ENCODE measurements at regions not wholly inside any gene's neighbourhood (a gene's known extent, or its start where the extent isn't known, plus 50 kb on each side); places are given as distances from the start of the nearest gene placed in this dataset.

DNA sequence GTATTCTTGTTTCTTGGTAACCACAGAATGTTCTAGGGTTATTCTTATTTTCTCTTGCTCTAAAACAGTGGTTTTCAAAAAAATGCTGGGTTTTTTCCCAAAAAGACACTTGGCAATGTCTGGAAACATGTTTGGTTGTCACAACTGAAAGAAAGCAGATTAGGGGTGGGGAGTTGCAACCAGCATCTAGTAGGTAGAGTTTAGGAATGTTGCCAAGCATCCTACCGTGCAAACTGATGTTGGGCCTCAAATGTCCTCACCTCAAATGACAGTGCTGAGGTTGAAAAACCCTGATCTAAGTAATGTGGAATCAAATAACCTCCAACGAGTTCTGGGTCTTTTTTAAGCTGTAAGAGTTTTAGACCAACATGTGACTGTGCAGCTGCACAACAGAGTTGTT lies 270.5 kb upstream of the STT3B start:
- WGBS, 2 donors: 77 to 79% methylated on average over 2 of the region's 2 CpGs
- TF ChIP-seq, protein P1, sequence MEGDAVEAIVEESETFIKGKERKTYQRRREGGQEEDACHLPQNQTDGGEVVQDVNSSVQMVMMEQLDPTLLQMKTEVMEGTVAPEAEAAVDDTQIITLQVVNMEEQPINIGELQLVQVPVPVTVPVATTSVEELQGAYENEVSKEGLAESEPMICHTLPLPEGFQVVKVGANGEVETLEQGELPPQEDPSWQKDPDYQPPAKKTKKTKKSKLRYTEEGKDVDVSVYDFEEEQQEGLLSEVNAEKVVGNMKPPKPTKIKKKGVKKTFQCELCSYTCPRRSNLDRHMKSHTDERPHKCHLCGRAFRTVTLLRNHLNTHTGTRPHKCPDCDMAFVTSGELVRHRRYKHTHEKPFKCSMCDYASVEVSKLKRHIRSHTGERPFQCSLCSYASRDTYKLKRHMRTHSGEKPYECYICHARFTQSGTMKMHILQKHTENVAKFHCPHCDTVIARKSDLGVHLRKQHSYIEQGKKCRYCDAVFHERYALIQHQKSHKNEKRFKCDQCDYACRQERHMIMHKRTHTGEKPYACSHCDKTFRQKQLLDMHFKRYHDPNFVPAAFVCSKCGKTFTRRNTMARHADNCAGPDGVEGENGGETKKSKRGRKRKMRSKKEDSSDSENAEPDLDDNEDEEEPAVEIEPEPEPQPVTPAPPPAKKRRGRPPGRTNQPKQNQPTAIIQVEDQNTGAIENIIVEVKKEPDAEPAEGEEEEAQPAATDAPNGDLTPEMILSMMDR (IDR thresholded peaks at IDR 0.05): no peak
- no peak for TF ChIP-seq POLR2A (IDR thresholded peaks at IDR 0.05)
- H3K36me3 ChIP-seq (ENCODE audit: low read depth, missing control alignments): no peaks in the 10 kb centered on the region
- H3K4me1 ChIP-seq: no peaks in the 10 kb centered on the region
- intact Hi-C loops (cut with DNase I; ENCODE audit: low total_unique reads): no loop called here
- no peak overlapping the region for H3K4me3 ChIP-seq
- no peak overlapping the region for H3K27ac ChIP-seq
- no peaks in the 10 kb centered on the region for H3K9me3 ChIP-seq
- no peak for DNase-seq
- no peaks in the 10 kb centered on the region for H3K27me3 ChIP-seq

- H3K27me3 ChIP-seq: no peaks in the 10 kb centered on the region
- H3K9me3 ChIP-seq: no peaks in the 10 kb centered on the region
- H3K27ac ChIP-seq: no peak overlapping the region
- no peaks in the 10 kb centered on the region for H3K36me3 ChIP-seq (ENCODE audit: low read depth, missing control alignments)
- TF ChIP-seq, protein P1 (IDR thresholded peaks at IDR 0.05): no peak
- TF ChIP-seq POLR2A (IDR thresholded peaks at IDR 0.05): no peak
- intact Hi-C loops (cut with DNase I; ENCODE audit: low total_unique reads): no loop called here
- H3K4me1 ChIP-seq: no peaks in the 10 kb centered on the region
- 67 to 86% methylated on average over 1 of the region's 1 CpG for WGBS, 2 donors
- no peak for DNase-seq
- H3K4me3 ChIP-seq: no peak overlapping the region
These were observed 268.8 kb upstream of the STT3B start for GRCh38 chr3:31263897-31264296.

DNA sequence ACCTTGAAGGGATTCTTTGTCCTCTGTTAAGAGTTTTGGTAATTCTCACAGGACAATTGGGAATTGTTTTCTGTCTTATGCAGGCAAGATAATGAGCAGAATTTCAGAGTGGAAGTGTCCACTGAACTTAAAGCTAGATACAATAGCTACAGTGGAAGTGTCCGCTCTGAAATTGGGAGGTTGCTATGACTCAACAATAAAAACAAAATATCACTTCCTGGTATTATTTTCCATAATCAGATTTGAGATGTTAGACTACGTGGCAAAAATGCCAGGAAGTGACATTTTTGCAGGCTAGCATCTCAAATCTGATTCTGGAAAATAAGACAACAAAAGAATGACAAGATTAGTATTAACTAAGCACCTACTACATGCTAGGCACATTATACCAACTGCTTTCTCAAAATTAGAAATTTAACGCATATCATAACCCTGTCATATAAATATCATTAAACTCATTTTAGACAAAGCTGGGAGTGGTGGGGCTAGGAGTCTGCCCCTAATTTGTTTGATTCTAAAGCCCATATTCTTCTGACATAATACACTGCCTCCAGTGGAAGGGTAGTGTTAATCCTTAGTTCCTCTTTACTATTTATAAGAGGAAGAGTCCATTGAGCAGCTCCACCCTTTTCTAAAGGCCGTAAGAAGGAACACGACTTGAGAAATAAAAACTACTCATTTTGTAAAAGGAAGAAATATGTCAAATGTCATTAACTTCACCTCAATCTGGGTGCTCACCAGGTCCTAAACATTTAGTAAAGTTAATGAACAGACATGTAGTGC lies 266.9 kb upstream of the STT3B start:
- intact Hi-C loops (cut with DNase I; ENCODE audit: low total_unique reads): no loop called here
- 80 to 83% methylated on average over 5 of the region's 5 CpGs for WGBS, 2 donors

DNA sequence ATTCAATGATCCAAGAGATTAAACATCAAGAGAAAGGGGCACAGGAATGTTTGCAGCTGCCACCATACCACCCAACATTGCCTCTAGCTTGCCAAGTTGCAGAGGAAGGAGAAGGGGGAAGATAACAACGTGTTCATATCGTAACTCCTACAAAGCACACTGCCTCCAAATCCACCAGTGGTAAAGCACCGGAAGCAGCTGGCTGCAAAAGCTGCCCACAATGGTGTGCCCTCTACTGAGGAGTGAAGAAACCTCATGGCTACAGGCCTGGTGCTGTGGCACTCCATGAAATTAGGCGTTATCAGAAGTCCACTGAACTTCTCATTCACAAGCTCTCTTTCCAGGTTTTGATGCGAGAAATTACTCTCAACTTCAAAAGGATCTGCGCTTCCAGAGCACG lies 263.9 kb upstream of the STT3B start:
- H3K9me3 ChIP-seq: no peaks in the 10 kb centered on the region
- H3K27ac ChIP-seq: no peak overlapping the region
- intact Hi-C loops (cut with DNase I; ENCODE audit: low total_unique reads): no loop called here
- no peak overlapping the region for H3K4me3 ChIP-seq
- no peak for DNase-seq
- H3K4me1 ChIP-seq: no peaks in the 10 kb centered on the region
- no peaks in the 10 kb centered on the region for H3K36me3 ChIP-seq (ENCODE audit: low read depth, missing control alignments)
- no peak for TF ChIP-seq POLR2A (IDR thresholded peaks at IDR 0.05)
- TF ChIP-seq, protein P1 (IDR thresholded peaks at IDR 0.05): no peak
- H3K27me3 ChIP-seq: no peaks in the 10 kb centered on the region
- WGBS, 2 donors: 46 to 56% methylated on average over 7 of the region's 7 CpGs

More for the DNA sequence above, 266.9 kb upstream of the STT3B start:
- no peak overlapping the region for H3K27ac ChIP-seq
- no peak for DNase-seq
- H3K27me3 ChIP-seq: no peaks in the 10 kb centered on the region
- H3K4me1 ChIP-seq: no peaks in the 10 kb centered on the region
- TF ChIP-seq POLR2A (IDR thresholded peaks at IDR 0.05): no peak
- TF ChIP-seq, protein P1 (IDR thresholded peaks at IDR 0.05): no peak
- H3K4me3 ChIP-seq: no peak overlapping the region
- H3K36me3 ChIP-seq (ENCODE audit: low read depth, missing control alignments): no peaks in the 10 kb centered on the region
- H3K9me3 ChIP-seq: no peaks in the 10 kb centered on the region

DNA sequence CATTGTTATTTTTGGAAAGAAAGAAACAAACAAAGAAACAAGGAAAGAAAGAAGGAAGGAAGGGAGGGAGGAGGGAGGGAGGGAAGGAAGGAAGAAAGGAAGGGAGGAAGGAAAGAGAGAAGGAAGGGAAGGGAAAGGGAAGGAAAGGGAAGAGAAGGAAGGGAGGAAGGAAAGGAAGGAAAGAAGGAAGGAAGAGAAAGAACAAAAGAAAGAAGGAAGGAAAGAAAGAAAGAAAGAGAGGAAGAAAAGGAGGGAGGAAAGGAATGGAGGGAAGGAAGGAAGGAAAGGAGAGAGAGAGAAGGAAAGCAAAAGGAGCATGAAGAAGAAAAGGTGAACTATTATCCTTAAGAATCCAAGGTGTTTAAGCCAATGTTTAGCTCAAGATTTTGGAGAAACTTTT lies 262.7 kb upstream of the STT3B start:
- intact Hi-C loops (cut with DNase I; ENCODE audit: low total_unique reads): no loop called here
- H3K27ac ChIP-seq: no peak overlapping the region
- no peaks in the 10 kb centered on the region for H3K4me1 ChIP-seq
- H3K27me3 ChIP-seq: no peaks in the 10 kb centered on the region
- H3K4me3 ChIP-seq: no peak overlapping the region
- no peak for DNase-seq
- H3K9me3 ChIP-seq: no peaks in the 10 kb centered on the region
- H3K36me3 ChIP-seq (ENCODE audit: low read depth, missing control alignments): no peaks in the 10 kb centered on the region
- TF ChIP-seq, protein P1 (IDR thresholded peaks at IDR 0.05): no peak
- no peak for TF ChIP-seq POLR2A (IDR thresholded peaks at IDR 0.05)
